ENCODE measurements at regions not wholly inside any gene's neighbourhood (a gene's known extent, or its start where the extent isn't known, plus 50 kb on each side); places are given as distances from the start of the nearest gene placed in this dataset.

DNA sequence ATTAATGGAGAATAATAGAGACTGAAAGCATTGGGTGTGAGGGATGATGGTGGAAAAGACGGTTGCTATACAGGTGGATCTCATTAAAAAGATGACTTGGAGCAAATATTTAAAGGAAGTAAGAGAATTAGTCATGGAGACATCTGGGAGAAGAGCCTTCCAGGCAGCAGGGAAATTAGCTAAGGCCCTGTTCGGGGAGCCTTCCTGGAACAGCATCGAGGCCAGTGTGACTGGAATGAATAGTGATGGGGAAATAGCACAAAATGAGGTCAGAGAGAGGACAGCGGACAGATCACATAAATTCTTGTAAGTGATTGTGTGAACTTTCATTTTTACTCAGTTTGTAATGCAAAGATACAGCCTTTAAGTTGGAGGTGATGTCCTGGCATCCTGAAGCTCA is 842.3 kb downstream of the SLC6A15 start:
- DNase-seq (ENCODE audit: extremely low spot score), result no peak
- no peak for TF ChIP-seq CTCF (IDR thresholded peaks at IDR 0.05; ENCODE audit: control extremely low read depth, extremely low read depth, low read depth, missing control alignments)
- POLR2A ChIA-PET, result no interaction called here
- CTCF ChIA-PET, result interaction anchor here (0.9 kb wide), 1 partner anchor 9 kb away, joined by 3 read pairs; no protein-coding TSS in a partner anchor

DNA sequence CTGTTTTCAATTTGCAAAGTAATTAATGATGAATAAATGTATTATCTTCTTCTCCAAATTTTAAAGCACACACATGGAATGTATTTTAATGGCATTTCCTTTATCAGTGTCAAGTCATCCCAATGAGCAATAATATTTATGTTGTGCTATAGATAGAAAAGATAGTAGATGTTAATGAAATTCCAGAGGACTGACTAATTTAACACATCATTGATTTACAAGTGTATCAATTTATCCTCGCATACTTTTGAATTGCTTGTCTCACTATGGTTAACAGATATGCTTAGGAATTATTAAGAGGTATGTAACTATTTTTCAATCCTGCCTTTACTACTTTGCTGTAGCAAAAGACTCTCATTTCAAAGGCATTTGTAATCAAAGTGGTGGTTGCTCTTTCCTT is 842.9 kb downstream of the SLC6A15 start:
- CTCF ChIA-PET, result no interaction called here
- no peak for DNase-seq (ENCODE audit: extremely low spot score)
- no peak for TF ChIP-seq CTCF (IDR thresholded peaks at IDR 0.05; ENCODE audit: control extremely low read depth, extremely low read depth, low read depth, missing control alignments)

GRCh38 chr12:84069198-84069597 is 843.4 kb downstream of the SLC6A15 start:
- ChIA-PET POLR2A (no interaction called here), CTCF (no interaction called here)
- no peak for DNase-seq (ENCODE audit: extremely low spot score)
- no peak for TF ChIP-seq CTCF (IDR thresholded peaks at IDR 0.05; ENCODE audit: control extremely low read depth, extremely low read depth, low read depth, missing control alignments)

More for the DNA sequence above, 842.9 kb downstream of the SLC6A15 start:
- POLR2A ChIA-PET, result no interaction called here

GRCh38 chr12:84058136-84058535 is 854.5 kb downstream of the SLC6A15 start:
- CTCF ChIA-PET, result interaction anchor here (1.0 kb wide), 1 partner anchor 9 kb away, joined by 3 read pairs; no protein-coding TSS in a partner anchor
- POLR2A ChIA-PET, result no interaction called here

DNA sequence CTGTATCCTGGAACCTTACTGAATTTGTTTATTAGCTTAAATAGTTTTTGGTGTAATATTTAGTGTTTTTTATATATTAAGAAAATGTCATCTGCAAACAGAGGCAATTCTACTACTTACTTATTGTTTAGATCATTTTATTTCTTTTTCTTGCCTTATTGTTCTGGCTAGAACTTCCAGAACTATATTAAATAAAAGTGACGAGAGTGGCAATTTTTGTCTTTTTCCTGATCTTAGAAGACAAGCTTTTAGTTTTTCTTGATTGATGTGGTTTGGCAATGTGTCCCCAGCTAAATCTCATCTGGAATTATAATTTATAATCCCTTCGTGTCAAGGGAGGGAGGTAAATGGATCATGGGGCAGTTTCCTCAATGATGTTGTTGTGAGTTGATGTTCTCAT is 857.8 kb downstream of the SLC6A15 start:
- DNase-seq (ENCODE audit: extremely low spot score), result no peak
- ChIA-PET CTCF (no interaction called here), POLR2A (no interaction called here)
- TF ChIP-seq CTCF (IDR thresholded peaks at IDR 0.05; ENCODE audit: control extremely low read depth, extremely low read depth, low read depth, missing control alignments), result no peak

More at GRCh38 chr12:84058136-84058535, 854.5 kb downstream of the SLC6A15 start:
- no peak for TF ChIP-seq CTCF (IDR thresholded peaks at IDR 0.05; ENCODE audit: control extremely low read depth, extremely low read depth, low read depth, missing control alignments)
- no peak for DNase-seq (ENCODE audit: extremely low spot score)

GRCh38 chr12:84047881-84048280 is 864.7 kb downstream of the SLC6A15 start:
- CTCF ChIA-PET, result no interaction called here
- no peak for TF ChIP-seq CTCF (IDR thresholded peaks at IDR 0.05; ENCODE audit: control extremely low read depth, extremely low read depth, low read depth, missing control alignments)
- POLR2A ChIA-PET, result no interaction called here
- no peak for DNase-seq (ENCODE audit: extremely low spot score)

GRCh38 chr12:84046859-84047258 is 865.7 kb downstream of the SLC6A15 start:
- ChIA-PET POLR2A (no interaction called here), CTCF (no interaction called here)
- no peak for DNase-seq (ENCODE audit: extremely low spot score)
- no peak for TF ChIP-seq CTCF (IDR thresholded peaks at IDR 0.05; ENCODE audit: control extremely low read depth, extremely low read depth, low read depth, missing control alignments)

All from GM10248 (cell line).